GM12878 (cell line): ENCODE measurements at regions not wholly inside any gene's neighbourhood (a gene's known extent, or its start where the extent isn't known, plus 50 kb on each side); places are given as distances from the start of the nearest gene placed in this dataset.
A peak's percentile ranks its signal among the peaks of the same experiment; 100 is the strongest.

Source experiments
- ATAC-seq: fragments of 200-7000 bp; cut with Tn5 transposase; 3 replicates; pipeline ENCODE4 v1.9.1; 2020; ENCODE audit warnings: mild to moderate bottlenecking, moderate library complexity
- BruUV-seq: library from RNA; stranded (reverse); fragments of 400-500 nt; replicated peaks from 2 replicates; lab custom pipeline; 2021; lab: Mats Ljungman, UMichigan
- CTCF ChIA-PET: fragments of 300-600 bp; sonication (Branson Sonifier 250); formaldehyde crosslinking; extraction: SDS; loops from one replicate; lab custom pipeline; 2021; ENCODE audit warnings: inconsistent platforms; lab: Yijun Ruan, JAX
- POLR2A ChIA-PET: fragments of 350-600 bp; formaldehyde crosslinking; extraction: SDS; loops from one replicate; lab custom pipeline; 2021; ENCODE audit warnings: inconsistent platforms; lab: Charles Lee
- RAD21 ChIA-PET: fragments of 300-600 bp; sonication (Branson Sonifier 250); formaldehyde crosslinking; loops from one replicate; lab custom pipeline; 2023; ENCODE audit warnings: antibody characterized with exemption; ENCODE audit not compliant: unreplicated experiment; lab: Charles Lee
- SMC1A ChIA-PET: fragments of 300-600 bp; sonication (Branson Sonifier 250); formaldehyde crosslinking; loops from one replicate; lab custom pipeline; 2023; ENCODE audit not compliant: unreplicated experiment, uncharacterized antibody; lab: Charles Lee
- DNase-seq: peaks from one replicate; pipeline ENCODE4 v3.0.0-alpha.2; 2011; ENCODE audit warnings: low read depth, low spot score
- FAIRE-seq: peaks from 3 replicates; lab custom pipeline; 2011; peaks lifted over from hg19 to GRCh38; lab: Jason Lieb, UNC
- H2AFZ ChIP-seq: 2 replicates; pipeline ENCODE4 v1.6.0; 2011; ENCODE audit warnings: low read depth, low read length, control low read depth; ENCODE audit not compliant: control insufficient read depth
- H3K27ac ChIP-seq: 2 replicates; pipeline ENCODE4 v1.5.1; 2011; ENCODE audit warnings: control low read depth; ENCODE audit not compliant: control insufficient read depth, insufficient read depth
- H3K27me3 ChIP-seq, 2 experiments: replicated peaks in 1 of 2; 2 replicates each; pipeline versions ENCODE4 v1.6.0 to v1.6.1; 2011; ENCODE audit warnings: low read length in 1 of 2; ENCODE audit not compliant: control insufficient read depth in 2 of 2, insufficient read depth in 2 of 2
- H3K36me3 ChIP-seq, 2 experiments: 2 replicates each; pipeline ENCODE4 v1.5.1; 2011; ENCODE audit warnings: low read length in 1 of 2; ENCODE audit not compliant: control insufficient read depth in 2 of 2, insufficient read depth in 2 of 2
- H3K4me1 ChIP-seq: 2 replicates; pipeline ENCODE4 v1.6.1; 2011; ENCODE audit warnings: mild to moderate bottlenecking, low read length, moderate library complexity, mixed read lengths; ENCODE audit not compliant: control insufficient read depth, insufficient read depth
- H3K4me2 ChIP-seq: 2 replicates; pipeline ENCODE4 v1.6.0; 2011; ENCODE audit warnings: control low read depth; ENCODE audit not compliant: control insufficient read depth, insufficient read depth
- H3K4me3 ChIP-seq: fragments of 200-600 bp; sonication (generic); 2 replicates; pipeline ENCODE4 v1.5.1; 2016
- H3K79me2 ChIP-seq: 2 replicates; pipeline ENCODE4 v1.6.0; 2011; ENCODE audit warnings: low read length; ENCODE audit not compliant: control insufficient read depth, insufficient read depth
- H3K9ac ChIP-seq: 2 replicates; pipeline ENCODE4 v1.8.0; 2011; ENCODE audit warnings: low read length, control low read depth, mixed read lengths; ENCODE audit not compliant: control insufficient read depth, insufficient read depth
- H3K9me3 ChIP-seq: replicated peaks from 3 replicates; pipeline ENCODE4 v1.5.1; 2011; ENCODE audit warnings: mild to moderate bottlenecking, low read length; ENCODE audit not compliant: control insufficient read depth, insufficient read depth
- H4K20me1 ChIP-seq: 2 replicates; pipeline ENCODE4 v1.6.0; 2011; ENCODE audit not compliant: control insufficient read depth, insufficient read depth
- ASH2L ChIP-seq: fragments of 300-600, 200-600 bp; sonication (generic); IDR thresholded peaks from 2 replicates; pipeline ENCODE4 v1.6.1; 2017; ENCODE audit warnings: low read depth, mild to moderate bottlenecking, borderline replicate concordance
- CBX3 ChIP-seq: fragments of 200-600 bp; sonication (generic); IDR thresholded peaks from 2 replicates; pipeline ENCODE4 v1.6.1; 2016; ENCODE audit warnings: low read depth, borderline replicate concordance
- CBX5 ChIP-seq: sonication (generic); IDR thresholded peaks from 2 replicates; pipeline ENCODE4 v1.6.1; 2016; ENCODE audit warnings: low read depth, moderate library complexity, mild to moderate bottlenecking, inconsistent platforms
- HSF1 ChIP-seq: fragments of 150-350 bp; IDR thresholded peaks from 2 replicates; pipeline ENCODE4 v1.6.1; 2014; ENCODE audit warnings: mild to moderate bottlenecking, low read depth, low read length
- REST ChIP-seq: IDR thresholded peaks from 2 replicates; pipeline ENCODE4 v1.6.1; 2012; ENCODE audit warnings: mild to moderate bottlenecking, low read depth, low read length
- YBX1 ChIP-seq: fragments of 450-650 bp; IDR thresholded peaks from 2 replicates; pipeline ENCODE4 v1.6.1; 2016; ENCODE audit warnings: antibody characterized with exemption
- YY1 ChIP-seq: IDR thresholded peaks from 2 replicates; pipeline ENCODE4 v1.6.1; 2011; ENCODE audit warnings: low read depth, mild to moderate bottlenecking, low read length
- ZBTB33 ChIP-seq: fragments of 450-650 bp; IDR thresholded peaks from 2 replicates; pipeline ENCODE4 v1.6.1; 2017; ENCODE audit warnings: mild to moderate bottlenecking
- ZNF274 ChIP-seq: IDR thresholded peaks from one replicate; pipeline ENCODE4 v1.8.0; 2011; ENCODE audit not compliant: insufficient read length, insufficient read depth
- ZNF687 ChIP-seq: fragments of 450-650 bp; IDR thresholded peaks from 2 replicates; pipeline ENCODE4 v1.6.1; 2017; ENCODE audit warnings: mild to moderate bottlenecking, moderate library complexity
- whole genome bisulfite sequencing: methylation state at CpG from one replicate; pipeline ENCODE4 v1.1.6; 2016; ENCODE audit warnings: low lambda C conversion rate; ENCODE audit not compliant: insufficient replicate concordance, insufficient coverage; ENCODE audit errors: missing lambda C conversion rate; 5-methylcytosine and 5-hydroxymethylcytosine counted together
- in situ Hi-C: fragments of 300-500 bp; cut with MboI; formaldehyde crosslinking; loops from 9 replicates; pipeline ENCODE4 v1.14.3; 2018; ENCODE audit warnings: mixed read lengths
- intact Hi-C: fragments of 100-400 bp; cut with micrococcal nuclease; formaldehyde crosslinking; loops from one replicate; pipeline ENCODE4 v1.14.2; 2022; ENCODE audit not compliant: unreplicated experiment

- POLR2A ChIA-PET = interaction anchor here (1.0 kb wide), 1 partner anchor 9 kb away, joined by 3 read pairs; no protein-coding TSS in a partner anchor
- CTCF ChIA-PET = no interaction called here
- BruUV-seq = no TSS peak
- no peaks in the 10 kb centered on the region for H3K79me2 ChIP-seq
- TF ChIP-seq REST (no peak), ZNF687 (no peak), ZNF274 (no peak), YY1 (no peak), CBX3 (0 out of 2 replicates have a peak, but pooled peaks have one; percentile 17), YBX1 (no peak), ASH2L (no peak), ZBTB33 (no peak), HSF1 (no peak), CBX5 (peak; percentile 85; the same call in 1 of the 2 replicates)
- no peaks in the 10 kb centered on the region for H3K36me3 ChIP-seq
- H3K4me1 ChIP-seq = peaks cover 17% of the 10 kb centered on the region
- H3K27ac ChIP-seq = no peak overlapping the region
- H3K9me3 ChIP-seq = peaks cover 8% of the 10 kb centered on the region; the same call in 2 of the 3 replicates
- H3K9ac ChIP-seq = no peak overlapping the region
- 78% methylated on average over 1 of the region's 1 CpG for WGBS
- RAD21 ChIA-PET = no interaction called here
- no peak overlapping the region for H2AFZ ChIP-seq
- SMC1A ChIA-PET = interaction anchor here (0.9 kb wide), 1 partner anchor 147 kb away, joined by 3 read pairs; no protein-coding TSS in a partner anchor
- ATAC-seq (no peak), DNase-seq (no peak), FAIRE-seq (no peak)
- no peaks in the 10 kb centered on the region for H3K27me3 ChIP-seq
- no peak overlapping the region for H3K4me3 ChIP-seq
- in situ Hi-C loops (no loop called here), intact Hi-C loops (no loop called here)
- no peaks in the 10 kb centered on the region for H4K20me1 ChIP-seq
- no peak overlapping the region for H3K4me2 ChIP-seq
Measured at GRCh38 chr7:155195939-155196523, 101.6 kb upstream of the INSIG1 start.
